ENCODE measurements at regions not wholly inside any gene's neighbourhood (a gene's known extent, or its start where the extent isn't known, plus 50 kb on each side); places are given as distances from the start of the nearest gene placed in this dataset.

- Histone ChIP-seq H3K4me3 (ENCODE audit: low read length) (no peak overlapping the region), H3K4me1 (ENCODE audit: control insufficient read depth, insufficient read depth, low read length) (peaks cover 14% of the 10 kb centered on the region), H3K9me3 (ENCODE audit: control insufficient read depth, insufficient read depth, low read length) (no peaks in the 10 kb centered on the region), H3K27ac (ENCODE audit: low read length) (no peak overlapping the region), H3K36me3 (ENCODE audit: control insufficient read depth, insufficient read depth, low read length) (no peaks in the 10 kb centered on the region), H3K27me3 (ENCODE audit: control insufficient read depth, insufficient read depth, low read length) (no peaks in the 10 kb centered on the region)
- Mint-ChIP-seq H3K4me1 (peaks cover 0 to 6% of the 10 kb centered on the region in 2 donors), H3K36me3 (no peaks in the 10 kb centered on the region), H3K27me3 (ENCODE audit: low read depth in 2 of 2) (peaks cover 8 to 21% of the 10 kb centered on the region in 2 donors), H3K4me3 (no peak overlapping the region), H3K27ac (no peak overlapping the region), H3K9me3 (no peaks in the 10 kb centered on the region)
- DNase-seq: no peak
- no peak for ATAC-seq
- 85% methylated on average over 7 of the region's 9 CpGs for WGBS (ENCODE audit: insufficient coverage)
- TF ChIP-seq CTCF (IDR thresholded peaks at IDR 0.05): no peak
- intact Hi-C loops (cut with micrococcal nuclease): no loop called here
These were observed 77.6 kb upstream of the KSR1 start for GRCh38 chr17:27378482-27379175.

GRCh38 chr17:27379888-27380533, 76.2 kb upstream of the KSR1 start:
- peaks cover 8 to 21% of the 10 kb centered on the region in 2 donors for H3K27me3 Mint-ChIP-seq (ENCODE audit: low read depth in 2 of 2)
- TF ChIP-seq CTCF (IDR thresholded peaks at IDR 0.05): no peak
- 35% methylated on average over 19 of the region's 21 CpGs for WGBS (ENCODE audit: insufficient coverage)

GRCh38 chr17:27380551-27380950, 75.7 kb upstream of the KSR1 start:
- DNase-seq: no peak
- H3K4me3 ChIP-seq (ENCODE audit: low read length): no peak overlapping the region
- peaks cover 14% of the 10 kb centered on the region for H3K4me1 ChIP-seq (ENCODE audit: control insufficient read depth, insufficient read depth, low read length)
- Mint-ChIP-seq H3K4me3 (no peak overlapping the region), H3K36me3 (no peaks in the 10 kb centered on the region), H3K4me1 (peaks cover 0 to 6% of the 10 kb centered on the region in 2 donors), H3K27ac (no peak overlapping the region), H3K27me3 (ENCODE audit: low read depth in 2 of 2) (peaks cover 8 to 19% of the 10 kb centered on the region in 2 donors), H3K9me3 (no peaks in the 10 kb centered on the region)
- WGBS (ENCODE audit: insufficient coverage): 88% methylated on average over 10 of the region's 10 CpGs
- H3K36me3 ChIP-seq (ENCODE audit: control insufficient read depth, insufficient read depth, low read length): no peaks in the 10 kb centered on the region
- H3K27me3 ChIP-seq (ENCODE audit: control insufficient read depth, insufficient read depth, low read length): no peaks in the 10 kb centered on the region
- H3K9me3 ChIP-seq (ENCODE audit: control insufficient read depth, insufficient read depth, low read length): no peaks in the 10 kb centered on the region
- no peak for TF ChIP-seq CTCF (IDR thresholded peaks at IDR 0.05)
- intact Hi-C loops (cut with micrococcal nuclease): loop anchor here (2.0 kb wide), 1 partner anchor 144 kb away; no protein-coding TSS in a partner anchor
- no peak overlapping the region for H3K27ac ChIP-seq (ENCODE audit: low read length)
- no peak for ATAC-seq

More at GRCh38 chr17:27379888-27380533, 76.2 kb upstream of the KSR1 start:
- intact Hi-C loops (cut with micrococcal nuclease): loop anchor here (2.0 kb wide), 1 partner anchor 143 kb away; no protein-coding TSS in a partner anchor
- Histone ChIP-seq H3K4me1 (ENCODE audit: control insufficient read depth, insufficient read depth, low read length) (peaks cover 14% of the 10 kb centered on the region), H3K36me3 (ENCODE audit: control insufficient read depth, insufficient read depth, low read length) (no peaks in the 10 kb centered on the region), H3K27me3 (ENCODE audit: control insufficient read depth, insufficient read depth, low read length) (no peaks in the 10 kb centered on the region), H3K27ac (ENCODE audit: low read length) (no peak overlapping the region), H3K4me3 (ENCODE audit: low read length) (no peak overlapping the region), H3K9me3 (ENCODE audit: control insufficient read depth, insufficient read depth, low read length) (no peaks in the 10 kb centered on the region)
- DNase-seq: no peak
- no peak overlapping the region for H3K4me3 Mint-ChIP-seq
- H3K9me3 Mint-ChIP-seq: no peaks in the 10 kb centered on the region
- ATAC-seq: no peak
- H3K36me3 Mint-ChIP-seq: no peaks in the 10 kb centered on the region
- no peak overlapping the region for H3K27ac Mint-ChIP-seq
- H3K4me1 Mint-ChIP-seq: peaks cover 0 to 6% of the 10 kb centered on the region in 2 donors

Measured in natural killer cell (primary cell).